ENCODE measurements at regions not wholly inside any gene's neighbourhood (a gene's known extent, or its start where the extent isn't known, plus 50 kb on each side); places are given as distances from the start of the nearest gene placed in this dataset.

GRCh38 chr14:45491914-45492313, 238.9 kb upstream of the MIS18BP1 start:
- TF ChIP-seq EZH2 (IDR thresholded peaks at IDR 0.05; ENCODE audit: insufficient read depth, poor library complexity, severe bottlenecking), result no peak
- no peak for TF ChIP-seq EZH2phosphoT487 (IDR thresholded peaks at IDR 0.05; ENCODE audit: insufficient read depth, low read depth)
- no peak overlapping the region for H3K4me3 ChIP-seq
- H3F3A ChIP-seq (ENCODE audit: insufficient read depth), result no peaks in the 10 kb centered on the region
- H3K27me3 ChIP-seq (replicated peaks; ENCODE audit: insufficient read depth), result no peaks in the 10 kb centered on the region
- H3K9me3 ChIP-seq (ENCODE audit: low read depth), result no peaks in the 10 kb centered on the region
- H3K27ac ChIP-seq, result no peak overlapping the region
- no peak overlapping the region for H3K4me2 ChIP-seq (ENCODE audit: unreplicated experiment)
- in situ Hi-C loops (cut with MboI), result no loop called here
- no peak overlapping the region for H2AFZ ChIP-seq
- H3K36me3 ChIP-seq (ENCODE audit: low read depth), result no peaks in the 10 kb centered on the region
- H3K4me1 ChIP-seq (ENCODE audit: insufficient read depth), result no peaks in the 10 kb centered on the region
- no peak overlapping the region for H3K9ac ChIP-seq
- H4K20me1 ChIP-seq (ENCODE audit: insufficient read depth), result no peaks in the 10 kb centered on the region; the same call in 1 of the 2 replicates
- no peak for DNase-seq
- WGBS, 2 experiments (ENCODE audit: low coverage in 1 of 2, low lambda C conversion rate in 2 of 2, missing lambda C conversion rate in 2 of 2), result 25 to 26% methylated on average over 3 of the region's 3 CpGs
- no peaks in the 10 kb centered on the region for H3K79me2 ChIP-seq (ENCODE audit: insufficient read depth)
- H3K9me2 ChIP-seq (ENCODE audit: insufficient read depth), result no peaks in the 10 kb centered on the region

DNA sequence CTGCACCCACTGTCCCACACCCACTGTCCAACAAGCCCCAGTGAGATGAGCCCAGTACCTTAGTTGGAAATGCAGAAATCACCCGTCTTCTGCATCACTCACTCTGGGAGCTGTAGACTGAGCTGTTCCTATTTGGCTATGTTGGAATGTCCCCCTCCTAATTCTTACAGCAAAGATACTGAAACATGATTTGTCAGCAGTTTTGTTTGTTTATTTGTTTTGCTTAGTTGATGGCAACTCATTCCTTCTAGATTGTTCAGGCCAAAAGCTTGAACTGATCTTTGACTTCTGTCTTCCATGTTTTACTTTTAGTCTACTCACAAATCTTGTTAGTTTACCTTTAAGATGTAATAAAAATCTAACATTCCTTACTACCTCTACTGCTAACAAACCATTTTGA, 233.6 kb upstream of the MIS18BP1 start:
- H3K9me2 ChIP-seq (ENCODE audit: insufficient read depth), result no peaks in the 10 kb centered on the region
- in situ Hi-C loops (cut with MboI), result no loop called here

GRCh38 chr14:45467023-45467422, 214.0 kb upstream of the MIS18BP1 start:
- no peak overlapping the region for H3K4me2 ChIP-seq (ENCODE audit: unreplicated experiment)
- in situ Hi-C loops (cut with MboI), result no loop called here
- no peaks in the 10 kb centered on the region for H3K4me1 ChIP-seq (ENCODE audit: insufficient read depth)
- DNase-seq, result no peak
- H2AFZ ChIP-seq, result no peak overlapping the region
- no peaks in the 10 kb centered on the region for H3F3A ChIP-seq (ENCODE audit: insufficient read depth)
- H3K27ac ChIP-seq, result no peak overlapping the region
- H3K9me3 ChIP-seq (ENCODE audit: low read depth), result no peaks in the 10 kb centered on the region
- H3K79me2 ChIP-seq (ENCODE audit: insufficient read depth), result no peaks in the 10 kb centered on the region
- no peaks in the 10 kb centered on the region for H4K20me1 ChIP-seq (ENCODE audit: insufficient read depth)
- no peak overlapping the region for H3K9ac ChIP-seq
- H3K27me3 ChIP-seq (replicated peaks; ENCODE audit: insufficient read depth), result no peaks in the 10 kb centered on the region
- 11 to 19% methylated on average over 1 of the region's 1 CpG for WGBS, 2 experiments (ENCODE audit: low coverage in 1 of 2, low lambda C conversion rate in 2 of 2, missing lambda C conversion rate in 2 of 2)
- no peak overlapping the region for H3K4me3 ChIP-seq
- no peaks in the 10 kb centered on the region for H3K36me3 ChIP-seq (ENCODE audit: low read depth)
- no peak for TF ChIP-seq EZH2 (IDR thresholded peaks at IDR 0.05; ENCODE audit: insufficient read depth, poor library complexity, severe bottlenecking)
- no peak for TF ChIP-seq EZH2phosphoT487 (IDR thresholded peaks at IDR 0.05; ENCODE audit: insufficient read depth, low read depth)
- no peaks in the 10 kb centered on the region; the same call in 1 of the 2 replicates for H3K9me2 ChIP-seq (ENCODE audit: insufficient read depth)

More for the DNA sequence above, 233.6 kb upstream of the MIS18BP1 start:
- 27 to 42% methylated on average over 1 of the region's 1 CpG for WGBS, 2 experiments (ENCODE audit: low coverage in 1 of 2, low lambda C conversion rate in 2 of 2, missing lambda C conversion rate in 2 of 2)
- no peak for TF ChIP-seq EZH2phosphoT487 (IDR thresholded peaks at IDR 0.05; ENCODE audit: insufficient read depth, low read depth)
- no peak for TF ChIP-seq EZH2 (IDR thresholded peaks at IDR 0.05; ENCODE audit: insufficient read depth, poor library complexity, severe bottlenecking)
- no peaks in the 10 kb centered on the region for H3K9me3 ChIP-seq (ENCODE audit: low read depth)
- H2AFZ ChIP-seq, result no peak overlapping the region
- no peaks in the 10 kb centered on the region for H3K27me3 ChIP-seq (replicated peaks; ENCODE audit: insufficient read depth)
- no peaks in the 10 kb centered on the region for H3F3A ChIP-seq (ENCODE audit: insufficient read depth)
- H3K4me3 ChIP-seq, result no peak overlapping the region
- no peak overlapping the region for H3K4me2 ChIP-seq (ENCODE audit: unreplicated experiment)
- H4K20me1 ChIP-seq (ENCODE audit: insufficient read depth), result no peaks in the 10 kb centered on the region; the same call in 1 of the 2 replicates
- H3K79me2 ChIP-seq (ENCODE audit: insufficient read depth), result no peaks in the 10 kb centered on the region
- no peaks in the 10 kb centered on the region for H3K36me3 ChIP-seq (ENCODE audit: low read depth)
- H3K27ac ChIP-seq, result no peak overlapping the region
- no peak for DNase-seq
- no peak overlapping the region for H3K9ac ChIP-seq
- H3K4me1 ChIP-seq (ENCODE audit: insufficient read depth), result no peaks in the 10 kb centered on the region

DNA sequence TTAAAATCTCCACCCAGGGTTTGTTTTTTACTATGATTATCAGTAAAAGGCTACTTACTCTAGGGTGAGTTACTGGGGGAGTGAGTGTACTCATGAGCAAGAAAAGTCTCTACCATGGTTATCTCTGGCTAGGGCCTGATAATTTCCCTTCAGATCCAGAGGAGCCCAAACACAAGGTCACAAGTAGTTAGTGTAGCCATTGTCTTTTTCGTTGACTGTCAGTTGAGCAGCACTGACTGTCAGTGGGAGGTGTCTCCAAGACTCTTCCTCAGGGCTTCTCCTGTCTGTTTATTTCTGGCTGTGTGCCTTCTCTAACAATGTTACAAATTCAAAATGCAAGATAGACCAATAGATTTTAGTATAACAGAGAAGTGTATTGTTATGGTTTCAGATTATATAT, 181.2 kb upstream of the MIS18BP1 start:
- H3K4me1 ChIP-seq (ENCODE audit: insufficient read depth), result no peaks in the 10 kb centered on the region
- no peaks in the 10 kb centered on the region for H3K27me3 ChIP-seq (replicated peaks; ENCODE audit: insufficient read depth)
- no peaks in the 10 kb centered on the region for H3K36me3 ChIP-seq (ENCODE audit: low read depth)
- no peaks in the 10 kb centered on the region for H3K9me2 ChIP-seq (ENCODE audit: insufficient read depth)
- H3K4me2 ChIP-seq (ENCODE audit: unreplicated experiment), result no peak overlapping the region
- no peaks in the 10 kb centered on the region for H3K9me3 ChIP-seq (ENCODE audit: low read depth)
- H3K79me2 ChIP-seq (ENCODE audit: insufficient read depth), result no peaks in the 10 kb centered on the region
- DNase-seq, result no peak
- no peaks in the 10 kb centered on the region for H4K20me1 ChIP-seq (ENCODE audit: insufficient read depth)
- no peak overlapping the region for H3K27ac ChIP-seq
- H2AFZ ChIP-seq, result no peak overlapping the region
- no peaks in the 10 kb centered on the region for H3F3A ChIP-seq (ENCODE audit: insufficient read depth)
- WGBS, 2 experiments (ENCODE audit: low coverage in 1 of 2, low lambda C conversion rate in 2 of 2, missing lambda C conversion rate in 2 of 2), result 0% methylated on average over 1 of the region's 1 CpG
- H3K4me3 ChIP-seq, result no peak overlapping the region
- TF ChIP-seq EZH2phosphoT487 (IDR thresholded peaks at IDR 0.05; ENCODE audit: insufficient read depth, low read depth) (no peak), EZH2 (IDR thresholded peaks at IDR 0.05; ENCODE audit: insufficient read depth, poor library complexity, severe bottlenecking) (no peak)
- in situ Hi-C loops (cut with MboI), result no loop called here
- H3K9ac ChIP-seq, result no peak overlapping the region
